Activated CD4-positive, alpha-beta T cell treated with anti-CD3 and anti-CD28 coated beads, Interleukin-2, amount 50 U/mL, for 24 hours (primary cell): ENCODE measurements at regions not wholly inside any gene's neighbourhood (a gene's known extent, or its start where the extent isn't known, plus 50 kb on each side); places are given as distances from the start of the nearest gene placed in this dataset.

Experiments
- DNase-seq, 2 donors: peaks; one replicate each; pipeline ENCODE4 v3.0.0-alpha.2; 2020; ENCODE audit warnings: low read depth in 1 of 2, low spot score in 1 of 2

DNA sequence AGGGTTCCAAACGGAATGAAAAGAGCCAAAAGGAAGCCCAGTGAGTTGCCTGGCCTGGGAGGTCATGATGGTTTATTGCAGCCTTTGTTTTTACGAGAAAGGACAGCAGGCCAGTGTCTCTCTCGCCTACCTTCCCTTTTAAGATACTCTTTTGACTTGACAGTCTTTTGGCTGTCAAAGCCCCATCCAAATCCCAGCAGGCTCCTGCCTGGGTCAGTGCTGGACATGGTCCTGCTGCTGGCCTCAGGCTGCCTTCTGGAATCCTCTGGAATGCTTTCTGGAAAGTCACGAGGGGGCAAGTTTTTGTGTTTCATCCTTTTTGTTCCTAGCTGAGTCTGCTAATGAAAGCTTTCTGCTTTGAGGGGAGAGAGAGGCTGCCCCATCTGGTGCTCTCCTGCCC, 444.8 kb downstream of the OLFM4 start:
- no peak for DNase-seq

DNA sequence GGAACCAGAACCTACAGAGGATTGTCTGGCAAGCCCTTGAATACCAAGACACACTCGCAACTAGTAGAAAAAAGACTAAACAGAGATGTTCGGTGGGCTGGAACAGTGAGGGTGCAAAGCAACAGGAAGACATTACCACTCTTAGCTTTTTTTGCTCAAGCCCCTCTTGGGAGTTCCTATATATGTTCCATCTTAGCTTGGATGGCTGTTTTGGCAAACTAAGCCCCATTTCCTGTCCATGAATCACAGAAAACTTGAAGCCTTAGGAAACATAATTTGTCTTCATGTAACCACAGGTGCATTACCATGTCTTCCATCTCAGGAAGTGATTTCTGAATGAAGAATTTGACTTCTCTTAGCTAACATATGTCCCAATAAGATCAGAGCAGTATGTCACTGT, 446.3 kb downstream of the OLFM4 start:
- DNase-seq: no peak

DNA sequence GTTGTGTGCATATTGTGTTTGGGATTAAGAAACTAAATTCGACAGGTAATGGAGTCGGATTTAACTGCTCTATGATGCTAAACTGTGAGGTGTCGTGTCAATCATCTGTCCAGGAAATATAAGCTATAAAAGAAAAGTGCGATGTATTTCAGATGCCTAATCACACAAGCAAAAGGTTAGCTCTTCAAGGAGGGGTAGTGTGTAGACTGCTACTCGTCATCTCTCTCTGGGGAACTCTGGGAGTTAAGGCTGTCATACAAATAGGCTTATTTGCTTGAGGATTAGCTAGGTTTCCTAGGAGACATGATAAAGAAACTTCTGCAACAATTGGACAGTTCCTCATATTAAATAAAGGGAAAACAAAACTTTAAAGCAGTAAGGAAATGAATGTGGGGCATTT, 462.1 kb downstream of the OLFM4 start:
- no peak for DNase-seq

DNA sequence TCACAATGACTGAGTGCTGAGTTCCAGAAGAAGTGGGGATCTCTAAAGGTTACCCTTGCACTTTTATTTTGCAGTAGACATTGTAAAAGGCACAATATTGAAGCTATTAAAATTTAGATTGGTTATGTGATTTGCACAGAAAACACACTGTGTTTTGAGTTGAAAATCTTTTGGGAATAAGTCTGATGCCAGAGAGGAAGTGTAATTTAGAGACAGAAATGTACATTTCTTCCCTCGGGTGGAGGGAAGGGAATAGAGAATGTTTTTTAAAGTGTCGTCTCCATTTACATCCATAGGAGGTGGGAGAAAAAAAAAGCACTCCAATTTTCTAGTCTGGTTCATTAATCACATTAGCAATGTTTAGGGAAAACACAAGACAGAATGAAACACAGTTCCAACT, 465.8 kb downstream of the OLFM4 start:
- DNase-seq: no peak

DNA sequence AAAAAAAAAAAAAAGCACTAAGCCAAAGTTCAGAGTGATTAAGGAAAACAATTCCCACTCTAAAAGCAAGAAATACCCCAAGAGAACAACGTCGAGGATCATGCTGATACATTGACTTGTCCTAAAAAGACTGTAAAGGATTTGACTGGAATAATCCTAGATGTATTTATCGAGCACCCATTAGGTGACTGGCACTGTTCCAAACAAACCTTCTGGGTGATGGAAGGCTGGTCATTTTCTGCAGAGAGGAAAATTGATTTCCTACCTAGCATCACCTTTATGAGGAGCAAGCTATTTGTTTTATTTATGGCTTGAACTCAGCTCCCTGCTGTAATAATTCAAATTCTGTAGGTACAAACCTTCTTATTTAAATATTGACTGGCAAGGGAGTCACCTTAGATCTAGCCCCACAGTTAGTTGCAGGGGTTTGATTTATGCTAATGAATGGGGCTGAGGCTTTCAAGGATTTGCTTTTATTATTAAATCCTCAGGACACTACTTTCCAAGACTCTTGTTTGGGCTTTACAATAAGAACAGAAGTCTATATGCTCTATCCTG, 471.0 kb downstream of the OLFM4 start:
- DNase-seq: no peak

DNA sequence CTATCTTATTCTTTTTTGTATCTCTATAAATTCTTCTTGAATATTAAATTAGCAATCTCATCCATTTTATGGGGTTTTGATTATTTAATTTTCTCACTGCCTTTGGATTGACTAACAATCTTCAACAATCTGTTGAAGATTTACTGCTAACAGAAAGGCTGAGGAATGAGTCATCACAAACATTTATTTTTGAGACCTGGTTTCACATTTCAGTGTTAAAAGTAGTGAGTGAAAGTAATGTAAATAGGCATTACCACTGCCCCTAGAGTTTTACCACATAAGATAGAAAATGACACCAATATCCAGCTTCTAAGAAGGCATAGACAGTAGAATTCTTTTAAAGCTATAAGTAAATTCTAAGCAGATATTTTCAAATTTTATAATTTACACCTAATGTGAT, 472.8 kb downstream of the OLFM4 start:
- no peak for DNase-seq

DNA sequence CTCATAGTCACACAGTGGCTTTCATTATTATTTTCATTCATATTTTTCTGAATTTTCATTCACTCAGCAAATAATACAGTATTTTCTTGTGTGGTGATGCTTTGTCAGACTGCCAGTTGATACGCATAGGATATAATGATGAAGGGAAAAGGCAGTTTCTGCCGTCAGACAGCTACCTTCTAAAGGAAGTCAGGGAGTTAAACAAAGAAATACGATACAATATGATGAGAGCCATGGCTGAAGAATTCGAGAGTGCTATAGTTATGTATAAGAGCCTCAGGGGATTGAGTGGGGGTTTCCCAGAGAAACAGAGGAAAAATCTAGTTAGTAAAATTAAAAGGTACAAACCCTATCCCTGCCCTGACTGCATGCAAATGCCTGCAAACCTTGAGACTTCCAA, 479.1 kb downstream of the OLFM4 start:
- DNase-seq: no peak

DNA sequence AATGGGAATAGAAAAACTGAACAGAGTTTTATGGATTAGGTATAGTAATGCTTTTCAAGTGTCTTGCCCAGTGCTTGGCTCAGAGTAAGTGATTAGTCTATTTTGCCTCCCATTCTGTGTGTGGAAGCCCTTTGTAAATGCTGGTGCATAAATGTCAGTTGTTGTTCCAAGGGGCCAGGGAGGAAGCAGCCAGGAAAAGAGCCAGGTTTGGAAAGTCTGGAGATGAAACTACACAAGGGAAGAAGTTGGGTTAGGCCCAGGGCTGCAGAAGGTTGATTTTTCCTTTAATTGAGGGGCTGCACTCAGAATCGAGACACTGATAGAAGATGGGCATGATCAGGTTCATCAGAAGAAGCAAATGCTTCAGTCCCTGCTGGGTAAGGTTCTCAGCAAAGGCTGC, 484.0 kb downstream of the OLFM4 start:
- no peak for DNase-seq

DNA sequence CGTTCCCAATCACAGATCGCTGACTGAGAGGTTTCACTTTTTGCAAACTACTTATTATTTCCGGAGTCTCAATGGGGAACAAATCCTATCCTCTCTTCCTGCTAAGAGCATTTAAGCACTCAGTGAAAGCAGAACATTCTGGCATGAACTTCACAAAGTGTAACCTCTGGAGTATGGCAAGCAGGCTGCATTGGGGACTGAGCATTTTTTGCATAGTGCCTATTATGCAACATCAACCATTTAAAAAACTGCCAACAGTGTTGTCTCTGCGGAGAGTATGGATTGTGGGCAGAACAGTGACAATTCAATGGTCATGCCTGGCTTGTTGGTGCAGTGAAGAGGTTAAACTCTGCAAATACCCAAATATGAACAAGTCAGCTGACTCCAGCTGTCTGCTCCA, 484.6 kb downstream of the OLFM4 start:
- no peak for DNase-seq

DNA sequence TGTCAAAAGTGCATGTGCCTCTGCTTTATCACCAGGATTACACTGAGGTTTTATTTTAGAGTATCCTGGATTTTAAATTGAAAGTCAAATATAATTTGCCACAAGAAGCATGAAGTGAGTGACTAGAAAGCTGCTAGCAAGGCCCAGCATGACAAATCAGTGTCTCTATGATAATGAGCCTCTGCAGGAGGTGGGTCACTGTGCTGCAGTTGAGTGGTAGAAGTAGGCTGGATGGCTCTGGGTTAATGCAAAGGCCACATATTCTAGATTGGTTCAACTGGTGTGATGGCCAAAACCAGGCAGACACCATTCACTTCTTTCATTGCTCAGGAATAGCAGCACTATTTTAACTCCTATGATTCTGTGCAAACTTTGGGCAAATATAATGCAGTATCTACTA, 491.5 kb downstream of the OLFM4 start:
- no peak for DNase-seq

DNA sequence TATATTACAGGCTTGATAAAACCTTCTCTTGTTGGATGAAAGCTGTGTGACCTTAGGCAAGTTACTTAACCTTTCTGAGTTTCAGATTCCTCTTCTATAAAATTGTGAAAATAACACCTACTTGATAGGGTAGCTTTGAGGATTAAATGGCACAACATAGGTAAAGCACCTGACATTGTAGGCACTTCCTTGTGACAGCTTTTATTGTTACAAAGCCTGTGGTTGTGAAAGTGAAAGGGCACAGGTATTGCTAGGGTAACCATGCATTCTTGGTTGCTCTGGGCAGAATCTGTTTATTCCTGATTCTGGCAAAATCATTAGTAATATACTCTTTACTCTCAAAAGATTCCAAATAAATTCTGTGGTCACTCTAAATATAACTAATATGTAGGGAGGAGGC, 493.4 kb downstream of the OLFM4 start:
- no peak for DNase-seq

DNA sequence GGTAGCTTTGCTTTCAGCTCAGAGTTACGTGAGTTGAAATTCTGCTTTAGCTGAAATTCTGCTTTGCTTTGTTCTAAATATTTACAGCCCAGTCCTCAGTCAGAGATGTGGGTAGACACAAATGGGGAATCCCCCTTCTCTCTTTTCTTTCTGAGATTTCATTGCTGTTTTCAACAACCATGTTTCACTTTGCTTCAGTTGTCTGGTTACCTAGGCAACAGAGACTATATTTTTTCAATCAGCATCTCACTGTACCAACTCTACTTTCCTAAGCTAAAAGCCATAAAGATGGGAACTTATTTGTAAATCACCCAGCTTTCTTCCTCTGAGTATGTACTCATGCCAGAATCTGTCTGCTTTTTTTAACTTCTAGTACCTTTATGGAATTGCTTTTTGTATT, 509.0 kb downstream of the OLFM4 start:
- no peak for DNase-seq

DNA sequence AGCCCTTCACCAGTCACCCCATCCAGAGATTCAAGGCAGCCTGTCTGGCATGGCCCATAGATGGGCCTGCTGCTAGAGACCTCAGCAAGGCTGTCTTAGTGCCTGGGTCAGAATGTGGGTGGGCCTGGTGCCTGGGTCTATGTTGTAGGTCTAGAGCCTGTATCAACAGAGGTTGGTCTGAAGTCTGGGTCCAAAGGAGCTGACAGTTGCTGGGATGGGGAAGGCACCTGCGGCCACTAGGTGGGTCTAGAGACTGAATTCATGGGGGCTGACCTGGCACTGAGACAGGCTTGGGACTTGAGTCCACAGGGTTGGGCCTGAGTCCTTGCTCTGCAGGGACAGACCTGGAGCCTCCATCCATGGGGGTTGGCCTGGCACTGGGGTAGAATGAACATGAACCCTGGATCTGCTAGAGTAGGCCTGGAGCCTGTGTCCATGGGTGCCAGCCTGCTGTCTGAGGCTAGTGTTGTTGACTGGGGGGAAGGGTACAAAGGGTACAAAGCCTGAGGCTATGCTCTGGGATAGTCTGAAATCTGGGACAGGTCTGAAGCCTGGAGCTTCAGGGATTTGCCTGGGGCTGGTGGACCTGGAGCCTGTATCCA, 516.8 kb downstream of the OLFM4 start:
- DNase-seq: no peak

DNA sequence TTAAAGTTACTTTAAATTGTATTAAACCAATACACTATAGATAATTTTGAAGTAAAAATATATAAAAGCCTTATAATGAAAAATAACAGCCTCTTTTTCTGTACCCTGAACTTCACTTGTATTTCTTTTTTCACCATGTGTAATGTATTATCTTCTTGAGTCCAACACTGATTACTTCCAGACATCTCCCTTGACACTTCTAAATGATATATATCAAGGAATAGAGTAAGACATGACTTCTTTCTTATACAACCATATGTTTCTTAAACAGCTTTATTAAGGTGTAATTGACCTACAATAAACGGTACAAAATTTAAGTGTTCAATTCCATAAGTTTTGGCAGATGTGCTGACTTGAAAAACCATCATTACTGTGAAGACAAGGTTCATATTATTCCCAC, 531.9 kb downstream of the OLFM4 start:
- DNase-seq: no peak

DNA sequence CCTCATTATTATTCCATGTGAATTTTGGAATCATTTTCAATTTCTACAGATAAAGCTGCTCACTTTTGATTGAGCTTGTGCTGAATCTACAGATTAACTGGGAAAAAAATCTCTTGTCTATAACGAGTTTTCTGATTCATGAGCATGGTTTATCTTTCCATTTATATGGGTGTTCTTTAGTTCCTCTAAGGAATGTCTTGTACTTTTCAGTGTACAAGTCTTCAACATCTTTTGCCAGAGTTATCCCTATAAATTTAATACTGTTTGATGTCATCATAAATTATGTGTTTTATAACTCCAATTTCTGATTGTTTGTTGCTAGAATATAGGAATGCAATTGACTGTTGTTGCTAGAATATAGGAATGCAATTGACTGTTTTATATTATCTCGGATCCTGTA, 533.8 kb downstream of the OLFM4 start:
- DNase-seq: no peak

DNA sequence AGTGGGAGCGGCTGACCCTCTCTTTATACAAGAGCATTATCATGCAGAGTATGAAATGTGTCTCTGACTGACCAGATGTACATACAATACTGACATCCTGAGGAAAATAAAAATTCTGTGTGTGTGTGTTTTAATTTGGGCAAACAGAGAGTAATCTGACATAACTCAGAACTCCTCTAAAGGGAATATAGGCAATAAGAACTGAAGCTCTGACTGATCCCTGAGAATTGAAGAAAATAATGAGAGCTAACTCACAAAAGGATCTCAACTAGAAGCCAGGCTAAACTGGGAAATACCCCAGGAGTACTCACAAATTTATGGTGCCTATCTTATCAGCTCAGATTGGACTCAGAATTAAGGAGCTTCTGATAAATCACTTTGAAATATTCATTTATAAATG, 539.9 kb downstream of the OLFM4 start:
- DNase-seq: no peak

DNA sequence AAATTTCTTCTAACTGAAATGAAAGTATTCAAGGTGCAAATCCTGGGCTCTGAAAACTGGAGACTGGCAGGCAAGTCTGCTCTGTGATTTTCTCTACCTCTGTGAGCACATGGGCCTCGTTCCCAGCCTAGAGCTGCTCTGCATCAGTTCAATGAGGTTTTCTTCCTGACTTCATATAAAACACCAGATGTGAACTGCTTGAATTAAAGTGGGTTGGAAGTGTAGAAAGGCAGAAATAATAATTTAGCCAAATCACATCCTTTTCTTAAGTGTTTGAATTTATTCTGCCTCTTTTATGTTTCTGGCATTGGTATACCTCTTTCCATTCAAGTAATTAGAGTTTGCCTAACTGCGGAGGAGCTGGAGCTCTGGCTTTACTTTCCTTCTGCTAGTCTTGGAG, 540.8 kb downstream of the OLFM4 start:
- no peak for DNase-seq

DNA sequence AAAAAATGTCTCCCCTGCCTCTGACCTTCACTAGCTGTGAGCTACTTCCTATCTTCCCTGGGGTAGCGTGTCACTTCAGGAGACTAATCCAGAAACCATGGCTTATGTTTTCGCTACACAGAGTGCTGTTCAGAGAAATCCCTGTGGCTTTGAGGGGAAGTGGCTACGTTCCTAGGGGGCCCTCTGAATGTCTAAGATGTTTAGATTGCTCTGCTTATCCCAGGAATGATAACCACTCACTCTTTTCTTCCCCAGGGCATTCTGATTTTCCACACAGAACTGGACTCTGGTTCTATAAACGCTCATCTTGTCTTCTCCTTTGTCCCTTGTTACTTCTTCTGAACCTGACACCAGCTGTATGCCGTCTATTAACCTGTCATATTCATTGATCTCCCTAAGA, 572.5 kb downstream of the OLFM4 start:
- no peak for DNase-seq

DNA sequence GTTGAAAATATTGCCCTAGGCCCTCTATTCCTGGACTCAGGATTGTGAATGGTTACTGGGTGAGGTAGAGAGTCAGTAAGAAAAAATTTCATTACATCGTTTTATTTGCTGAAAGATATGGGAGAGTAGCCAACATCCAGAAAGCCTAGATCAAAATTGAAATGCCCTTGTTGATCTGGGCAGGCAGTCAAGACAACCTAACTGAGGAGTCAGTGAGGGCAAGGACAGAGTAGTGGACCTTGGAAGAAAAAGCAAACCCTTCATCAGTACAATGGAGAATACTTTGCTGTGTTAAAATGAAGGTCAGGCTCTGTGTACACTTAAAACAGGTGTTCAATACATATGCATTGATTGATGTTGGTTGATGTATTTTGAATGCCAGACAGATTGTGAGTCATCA, 576.7 kb downstream of the OLFM4 start:
- DNase-seq: no peak

DNA sequence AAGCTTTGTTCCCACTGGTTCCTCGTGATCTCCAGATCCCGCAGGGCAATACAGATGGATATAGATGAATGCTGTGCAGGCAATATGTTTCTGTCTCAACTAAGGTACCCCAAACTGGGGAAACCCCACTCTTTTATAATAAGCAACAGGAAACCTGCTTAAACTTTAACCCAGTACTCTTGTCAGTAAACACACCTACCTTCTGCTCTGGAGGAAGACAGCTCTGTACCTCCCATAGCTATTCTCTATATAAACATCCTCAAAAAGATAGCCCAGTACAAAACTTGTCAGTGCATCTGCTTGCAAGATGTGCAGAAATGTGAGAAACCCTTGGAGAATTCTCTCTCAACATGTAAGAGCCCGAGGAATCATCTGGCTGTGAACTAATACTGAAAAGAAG, 583.6 kb downstream of the OLFM4 start:
- no peak for DNase-seq

DNA sequence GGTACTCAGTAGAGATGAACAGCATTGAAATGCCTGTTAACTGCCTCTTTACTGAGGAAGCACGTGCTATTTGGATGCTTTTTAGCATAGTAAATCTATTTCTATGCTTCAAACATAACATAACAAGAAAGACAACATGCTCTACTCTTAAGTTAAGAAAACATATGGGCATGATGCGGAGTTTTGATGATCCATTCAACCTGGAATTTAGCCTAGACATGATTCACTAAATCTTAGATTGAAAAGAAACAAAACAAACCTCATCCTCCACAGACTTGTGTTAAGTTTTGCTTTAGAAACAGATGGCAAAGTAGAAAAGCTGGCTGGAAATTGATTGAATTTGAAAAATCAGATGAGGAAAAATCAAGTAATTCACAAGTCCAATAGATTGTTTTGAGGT, 593.8 kb downstream of the OLFM4 start:
- no peak for DNase-seq

DNA sequence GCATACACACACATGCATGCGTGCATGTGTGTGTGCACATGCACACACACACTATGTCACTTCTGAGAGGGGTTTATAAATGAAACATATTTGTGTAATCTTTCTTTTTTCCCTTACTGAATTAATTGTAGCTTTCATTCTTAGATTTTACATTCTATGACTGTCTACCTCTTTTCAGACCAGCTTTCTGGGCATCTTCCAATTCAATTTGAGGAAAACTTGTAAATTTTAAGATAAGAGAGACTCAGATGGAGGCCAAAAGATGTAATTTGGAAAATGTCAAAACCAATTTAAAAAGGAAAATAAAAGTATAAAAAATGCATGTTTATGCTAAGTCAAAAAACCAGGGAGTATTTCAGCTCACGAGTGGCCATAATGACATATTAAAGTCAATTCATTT, 594.5 kb downstream of the OLFM4 start:
- DNase-seq: no peak

DNA sequence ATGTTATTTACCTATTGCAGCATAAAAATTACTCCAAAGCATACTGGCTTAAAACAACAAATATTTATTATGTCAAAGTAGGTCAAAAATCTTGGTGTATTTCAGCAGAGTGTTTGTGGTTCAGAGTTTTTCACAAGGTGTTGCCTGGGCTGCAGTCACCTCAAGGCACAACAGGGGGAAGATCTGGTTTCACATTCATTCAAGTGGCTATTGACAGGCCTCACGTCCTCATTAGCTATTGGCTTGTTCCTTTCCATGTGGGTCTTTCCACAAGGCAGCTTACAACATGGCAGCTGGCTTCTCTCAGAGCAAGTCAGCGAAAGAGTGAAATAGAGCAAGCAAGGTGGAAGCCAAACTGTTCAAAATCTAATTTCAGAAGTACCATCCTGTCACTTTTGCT, 602.9 kb downstream of the OLFM4 start:
- no peak for DNase-seq

DNA sequence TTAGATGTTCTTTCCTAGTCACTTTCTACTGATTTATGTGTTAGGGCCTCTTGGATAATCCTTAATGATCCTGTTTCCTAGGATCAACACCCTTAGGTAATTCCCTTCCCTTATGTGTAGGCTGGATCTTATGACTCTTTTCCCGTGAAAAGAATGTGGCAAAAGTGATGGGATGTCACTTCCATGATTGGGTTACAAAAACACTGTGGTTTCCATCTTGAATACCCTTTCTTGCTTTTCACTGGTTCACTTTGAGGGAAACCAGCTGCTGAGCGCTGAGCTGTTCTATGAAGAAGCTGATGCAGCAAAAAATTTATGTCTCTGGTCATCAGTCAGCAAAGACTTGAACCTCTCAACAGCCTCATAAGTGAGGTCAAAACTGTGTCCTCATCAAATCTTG, 609.4 kb downstream of the OLFM4 start:
- no peak for DNase-seq
